DMS53 (cell line): ENCODE measurements at regions not wholly inside any gene's neighbourhood (a gene's known extent, or its start where the extent isn't known, plus 50 kb on each side); places are given as distances from the start of the nearest gene placed in this dataset.

Experiments
- DNase-seq: peaks from one replicate; lab custom pipeline; 2025; lab: John Stamatoyannopoulos, UW

GRCh38 chr5:139733698-139734538, 61.7 kb upstream of the PSD2 start:
- no peak for DNase-seq

DNA sequence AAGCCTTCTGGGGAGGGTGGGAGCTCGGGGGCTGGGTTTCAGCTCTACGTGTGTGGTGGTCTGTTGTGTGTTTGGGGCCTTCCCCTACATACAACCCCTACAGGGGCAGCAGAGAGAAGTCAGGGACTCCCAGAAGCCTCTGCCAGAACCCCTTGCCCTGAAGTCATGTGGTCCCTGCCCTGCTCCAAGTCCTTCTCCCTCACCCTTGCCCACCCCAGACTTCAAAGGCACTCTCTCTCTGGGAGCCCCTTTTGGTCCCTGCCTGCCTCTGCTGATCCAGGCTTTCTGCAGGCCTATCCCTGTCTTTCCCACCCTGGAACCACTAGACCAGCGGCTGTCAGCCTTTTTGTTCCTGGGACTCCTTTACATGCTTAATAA, 61.1 kb upstream of the PSD2 start:
- no peak for DNase-seq

DNA sequence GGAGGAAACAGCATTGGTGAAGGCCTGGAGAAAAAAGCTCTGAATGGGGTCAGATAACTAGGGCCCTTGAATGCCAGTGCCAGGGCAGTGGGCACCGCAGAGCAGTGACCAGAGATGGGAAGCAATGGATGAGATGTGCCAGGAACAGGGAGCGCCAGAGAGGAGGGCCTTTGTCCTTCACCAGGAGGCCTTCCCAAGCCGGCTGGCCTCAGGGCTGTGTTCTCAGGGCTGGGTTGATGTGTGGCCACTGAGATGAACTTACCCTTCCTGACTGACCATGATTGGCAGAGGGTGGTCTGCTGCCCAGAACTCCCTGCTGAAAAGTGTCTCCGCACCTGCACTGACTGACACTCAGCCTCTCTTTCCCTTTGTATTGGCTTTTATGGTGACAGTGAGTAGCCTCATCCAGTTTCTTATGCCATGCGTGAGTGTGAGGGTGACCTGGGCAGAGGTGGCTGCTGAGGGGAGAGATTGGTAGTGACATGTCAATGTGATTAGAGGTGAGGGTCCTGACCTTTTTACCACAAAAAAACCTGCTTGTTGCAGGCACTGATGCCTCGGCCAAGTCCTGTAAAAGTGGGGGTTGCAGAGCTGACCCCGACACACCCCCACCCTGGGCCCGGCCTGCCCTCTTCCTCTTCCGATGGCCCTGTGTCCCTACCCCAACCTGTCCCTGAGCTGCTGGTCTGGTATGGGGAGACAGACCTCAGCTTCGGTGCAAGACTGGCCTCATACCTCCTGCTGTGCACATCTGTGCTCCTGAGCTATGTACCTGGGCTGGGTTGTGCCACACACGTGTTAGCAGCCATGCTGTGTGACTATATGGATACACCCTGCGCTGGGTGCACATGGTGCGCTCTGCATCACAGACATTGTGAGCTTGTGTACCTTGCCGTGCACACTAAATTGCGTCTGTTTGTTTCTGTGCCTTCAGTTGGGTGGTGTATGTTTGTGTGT, 57.1 kb upstream of the PSD2 start:
- DNase-seq: no peak

GRCh38 chr5:139739150-139739974, 56.2 kb upstream of the PSD2 start:
- DNase-seq: no peak

GRCh38 chr5:139740138-139740991, 55.2 kb upstream of the PSD2 start:
- no peak for DNase-seq

GRCh38 chr5:139740992-139741672, 54.5 kb upstream of the PSD2 start:
- no peak for DNase-seq

- DNase-seq: no peak
Observed at GRCh38 chr5:139741823-139742172, 53.8 kb upstream of the PSD2 start.

GRCh38 chr5:139742173-139742903, 53.3 kb upstream of the PSD2 start:
- no peak for DNase-seq

DNA sequence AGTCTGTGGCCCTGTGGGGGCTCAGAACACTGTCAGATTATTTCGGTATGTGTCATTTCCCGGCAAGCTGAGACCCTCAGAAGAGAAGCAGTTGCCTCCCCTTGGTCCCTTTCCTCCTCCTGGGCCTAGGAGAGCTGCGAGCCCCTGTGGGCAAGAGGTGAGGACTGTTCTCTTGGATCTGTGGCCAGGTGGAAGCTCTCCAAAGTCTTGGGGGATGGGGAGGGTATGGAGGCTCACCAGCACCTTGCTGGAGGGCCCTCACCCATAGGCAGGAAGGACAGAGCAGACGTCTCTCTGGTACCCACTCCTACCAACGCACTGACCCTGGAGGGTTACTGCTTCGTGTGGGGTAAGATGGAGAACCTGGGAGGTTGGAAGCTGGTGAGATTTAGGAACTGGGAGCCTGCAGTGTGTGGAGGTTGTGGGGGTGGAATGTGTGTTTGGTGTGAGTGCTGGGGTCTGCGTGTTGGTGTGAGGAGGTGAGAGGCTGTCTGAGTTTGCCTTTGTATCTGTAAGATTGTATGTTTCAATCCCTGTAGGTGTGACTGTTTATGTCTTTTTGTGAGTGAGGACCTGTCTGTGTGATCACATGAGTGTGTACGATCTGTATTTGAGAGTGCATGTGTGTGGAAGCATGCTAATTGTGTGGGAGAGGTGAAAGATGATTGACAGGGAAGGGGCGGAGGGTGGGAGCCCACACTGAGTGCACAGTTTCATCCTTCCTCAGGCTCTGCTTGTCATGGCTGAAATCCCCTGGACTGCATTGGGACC, 52.4 kb upstream of the PSD2 start:
- DNase-seq: no peak

DNA sequence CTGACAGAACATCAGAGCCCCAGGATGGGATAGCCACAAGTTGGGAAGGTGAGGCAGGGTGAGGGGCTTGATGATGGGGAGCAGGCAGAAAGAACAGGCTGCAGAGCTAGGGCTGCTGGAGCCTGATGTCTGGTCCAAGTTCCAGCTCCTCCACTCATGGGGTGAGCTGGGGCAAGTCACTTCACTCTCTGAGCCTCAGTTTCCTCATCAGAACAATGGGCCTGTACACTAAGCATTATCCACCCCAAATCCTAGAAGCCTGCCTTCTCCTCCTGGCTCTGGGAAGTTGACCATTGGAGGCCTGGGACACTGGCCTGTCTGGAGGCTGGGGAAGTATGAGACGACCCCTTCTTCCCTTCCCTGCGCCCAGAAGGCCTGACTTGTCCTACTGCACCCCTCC, 51.8 kb upstream of the PSD2 start:
- no peak for DNase-seq

DNA sequence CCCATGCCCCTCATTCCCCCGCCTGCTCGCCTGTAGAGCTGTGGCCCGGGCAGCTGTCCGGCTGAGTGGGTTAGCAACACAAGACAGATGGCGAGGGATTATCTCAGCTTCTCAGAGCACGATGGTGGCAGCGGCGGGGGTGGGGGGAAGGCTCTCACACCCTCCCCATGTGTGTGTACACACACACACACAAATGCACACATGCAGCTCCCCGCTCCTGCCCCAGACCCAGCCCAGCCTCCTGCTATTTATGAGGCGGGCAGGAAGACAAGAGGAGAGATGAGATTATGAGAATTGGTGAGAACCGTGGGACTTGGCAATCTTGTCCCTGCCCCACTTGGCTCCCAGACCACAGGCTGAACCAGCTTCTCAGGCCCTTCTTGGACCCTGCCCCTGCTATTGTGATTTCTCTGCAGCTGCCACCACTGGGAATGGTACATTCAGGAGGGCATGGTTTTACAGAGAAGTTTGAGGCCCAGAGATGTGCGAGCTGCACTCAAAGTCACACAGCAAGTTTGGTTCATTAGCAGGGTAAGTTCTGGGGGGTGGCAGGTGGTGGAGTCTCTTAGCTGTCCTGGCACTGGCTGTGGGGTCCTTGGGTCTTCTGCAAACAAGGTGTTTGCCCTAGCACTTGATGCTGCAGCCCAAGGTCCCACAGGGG, 51.0 kb upstream of the PSD2 start:
- DNase-seq: peak; percentile 41

DNA sequence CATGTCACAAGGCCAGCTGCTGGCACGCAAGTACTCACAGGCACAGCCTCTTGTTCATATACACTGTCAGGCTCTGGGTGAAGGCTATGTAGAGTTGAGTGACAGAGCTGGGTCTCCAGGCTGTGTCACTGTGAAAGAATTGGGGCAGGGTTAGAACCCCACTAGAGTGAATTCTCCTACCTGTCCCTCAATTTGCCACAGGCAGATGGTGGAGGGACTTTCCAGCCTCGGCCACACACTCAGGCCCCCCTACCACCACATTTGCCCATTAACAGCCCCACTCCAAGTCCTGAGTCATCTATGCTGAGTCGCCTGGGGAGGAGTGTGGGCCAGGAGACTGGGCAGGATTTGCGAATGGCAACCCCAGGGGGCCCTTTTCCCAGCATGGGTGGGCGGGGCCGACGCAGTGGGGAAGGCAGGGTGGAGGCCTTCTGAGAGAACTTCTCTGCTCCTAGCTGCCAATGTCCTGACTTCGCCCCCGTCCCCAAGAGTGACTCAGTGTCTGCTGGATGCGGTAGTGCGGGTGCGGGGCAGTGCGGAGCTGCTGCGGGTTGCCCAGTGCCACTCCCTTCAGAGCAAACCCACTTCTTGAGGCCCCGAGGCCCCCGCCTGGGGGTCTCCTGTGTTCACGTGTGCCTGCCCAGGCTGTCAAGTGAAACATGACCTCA, 50.3 kb upstream of the PSD2 start:
- DNase-seq: peak; percentile 59

GRCh38 chr5:139745800-139746690, 49.6 kb upstream of the PSD2 start:
- peak; percentile 79 for DNase-seq
